ENCODE measurements at regions not wholly inside any gene's neighbourhood (a gene's known extent, or its start where the extent isn't known, plus 50 kb on each side); places are given as distances from the start of the nearest gene placed in this dataset.

GRCh38 chr5:64050296-64050695, 88.1 kb upstream of the HTR1A start:
- TF ChIP-seq CTCF (IDR thresholded peaks at IDR 0.05; ENCODE audit: low read depth, low read length): no peak
- no peak overlapping the region for H3K4me3 ChIP-seq (ENCODE audit: low read depth, low read length)

- H3K4me3 ChIP-seq (ENCODE audit: low read depth, low read length): no peak overlapping the region
- no peak for TF ChIP-seq CTCF (IDR thresholded peaks at IDR 0.05; ENCODE audit: low read depth, low read length)
These were observed 78.2 kb upstream of the HTR1A start for GRCh38 chr5:64040490-64040889.

- TF ChIP-seq CTCF (IDR thresholded peaks at IDR 0.05; ENCODE audit: low read depth, low read length): no peak
These were observed 64.2 kb upstream of the HTR1A start for GRCh38 chr5:64026493-64026892.

GRCh38 chr5:64019746-64020145, 57.5 kb upstream of the HTR1A start:
- H3K4me3 ChIP-seq (ENCODE audit: low read depth, low read length): no peak overlapping the region
- no peak for TF ChIP-seq CTCF (IDR thresholded peaks at IDR 0.05; ENCODE audit: low read depth, low read length)

More at GRCh38 chr5:64026493-64026892, 64.2 kb upstream of the HTR1A start:
- H3K4me3 ChIP-seq (ENCODE audit: low read depth, low read length): no peak overlapping the region

GRCh38 chr5:64018966-64019365, 56.7 kb upstream of the HTR1A start:
- TF ChIP-seq CTCF (IDR thresholded peaks at IDR 0.05; ENCODE audit: low read depth, low read length): no peak
- H3K4me3 ChIP-seq (ENCODE audit: low read depth, low read length): no peak overlapping the region

GRCh38 chr5:64015824-64016223, 53.6 kb upstream of the HTR1A start:
- no peak overlapping the region for H3K4me3 ChIP-seq (ENCODE audit: low read depth, low read length)
- TF ChIP-seq CTCF (IDR thresholded peaks at IDR 0.05; ENCODE audit: low read depth, low read length): no peak

Measured in WI38 (cell line).